ENCODE measurements at regions not wholly inside any gene's neighbourhood (a gene's known extent, or its start where the extent isn't known, plus 50 kb on each side); places are given as distances from the start of the nearest gene placed in this dataset.
"Not testable (repeated sequence)": the region's sequence is repeated elsewhere in the genome, so short reads cannot be mapped to it uniquely, and the experiment has no call there.

DNA sequence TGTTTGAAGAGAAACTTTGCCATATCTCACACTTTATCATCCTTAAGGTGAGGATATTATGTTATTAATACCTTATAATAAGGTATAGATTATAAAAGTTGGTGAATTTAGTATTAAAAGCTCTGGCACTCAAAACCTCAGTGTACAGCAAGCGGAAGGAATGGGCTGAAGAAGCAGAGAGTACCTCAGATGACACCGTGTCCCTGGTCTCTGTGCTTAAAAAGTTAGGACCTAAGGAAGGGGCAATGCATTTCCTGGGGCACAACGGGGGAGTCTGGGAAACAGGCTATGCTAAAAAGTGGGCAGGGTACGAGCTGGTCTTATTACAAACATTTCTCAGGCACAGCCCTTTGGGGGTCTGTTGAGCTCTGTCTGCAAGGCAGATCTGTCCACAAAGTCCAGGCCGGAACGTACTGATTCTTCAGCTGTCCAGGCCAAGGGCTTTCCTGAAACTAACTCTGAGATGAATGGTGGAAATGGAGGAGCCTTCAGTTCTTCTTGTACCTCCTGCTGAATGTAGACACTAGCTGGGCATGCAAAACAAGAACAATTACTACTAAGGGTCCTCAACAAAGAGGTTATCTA, 202.7 kb downstream of the POM121L12 start:
- no peak for DNase-seq (ENCODE audit: low spot score)

DNA sequence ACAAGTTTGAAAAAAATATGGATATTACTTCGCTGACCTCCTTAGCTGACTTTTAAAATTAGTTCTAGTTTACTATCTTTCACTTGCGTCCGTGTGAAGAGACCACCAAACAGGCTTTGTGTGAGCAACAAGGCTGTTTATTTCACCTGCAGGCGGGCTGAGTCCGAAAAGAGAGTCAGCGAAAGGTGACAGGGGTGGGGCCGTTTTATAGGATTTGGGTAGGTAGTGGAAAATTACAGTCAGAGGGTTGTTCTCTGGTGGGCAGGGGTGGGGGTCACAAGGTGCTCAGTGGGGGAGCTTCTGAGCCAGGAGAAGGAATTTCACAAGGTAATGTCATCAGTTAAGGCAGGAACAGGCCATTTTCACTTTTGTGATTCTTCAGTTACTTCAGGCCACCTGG, 203.7 kb downstream of the POM121L12 start:
- DNase-seq (ENCODE audit: low spot score) = not testable (repeated sequence)

DNA sequence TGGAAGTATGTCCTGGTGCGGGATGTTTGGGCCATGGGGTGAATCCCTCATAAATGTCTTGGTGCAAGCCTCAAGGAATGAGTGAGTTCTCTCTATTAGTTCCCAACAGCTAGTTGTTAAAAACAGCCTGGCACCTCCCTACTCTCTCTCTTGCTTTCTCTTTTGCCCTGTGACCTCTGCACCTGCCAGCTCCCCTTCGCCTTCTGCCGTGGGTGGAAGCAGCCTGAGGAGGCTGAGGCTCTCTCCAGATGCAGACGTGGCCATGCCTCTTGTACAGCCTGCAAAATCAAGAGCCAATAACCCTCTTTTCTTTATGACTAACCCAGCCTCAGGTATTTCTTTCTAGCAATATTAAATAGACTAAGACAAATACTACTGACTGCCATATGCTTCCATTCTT, 210.3 kb downstream of the POM121L12 start:
- no peak for DNase-seq (ENCODE audit: low spot score)

DNA sequence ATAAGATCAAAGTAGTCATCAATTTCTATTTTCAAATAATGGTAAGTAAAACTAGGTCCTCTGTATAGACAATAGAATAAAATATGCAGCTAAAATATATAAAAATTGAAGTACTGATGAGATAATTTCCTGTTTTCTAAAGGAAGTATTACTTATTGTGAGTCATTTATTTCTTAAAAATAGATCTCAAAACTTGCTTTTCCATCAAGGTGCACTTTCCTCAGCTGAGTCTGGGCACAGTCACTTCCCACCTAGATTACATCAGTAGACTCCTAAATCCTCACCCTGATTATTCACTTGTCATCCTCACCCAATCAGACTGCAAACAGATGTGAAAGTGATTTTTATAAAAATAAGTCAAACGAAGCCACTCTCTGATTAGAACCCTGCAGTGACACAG, 211.5 kb downstream of the POM121L12 start:
- no peak for DNase-seq (ENCODE audit: low spot score)

DNA sequence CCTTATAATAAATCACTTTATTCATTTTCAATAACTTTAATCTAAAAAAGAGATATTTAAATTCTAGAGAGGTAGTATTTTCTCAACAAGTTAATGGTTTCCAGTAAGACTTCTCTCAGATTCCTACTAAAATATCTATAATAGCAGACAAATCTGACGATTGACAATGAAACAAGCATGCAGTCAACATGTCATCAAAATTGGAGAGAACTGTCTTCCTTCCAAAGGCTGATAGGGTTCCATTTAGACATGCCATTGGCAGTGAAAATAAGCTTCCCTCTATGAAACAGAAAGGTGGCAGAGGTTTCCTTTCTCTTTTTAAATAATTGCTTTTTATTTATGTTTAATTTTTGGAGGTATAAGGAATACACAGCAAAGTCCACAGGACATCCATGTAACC, 217.1 kb downstream of the POM121L12 start:
- no peak for DNase-seq (ENCODE audit: low spot score)

DNA sequence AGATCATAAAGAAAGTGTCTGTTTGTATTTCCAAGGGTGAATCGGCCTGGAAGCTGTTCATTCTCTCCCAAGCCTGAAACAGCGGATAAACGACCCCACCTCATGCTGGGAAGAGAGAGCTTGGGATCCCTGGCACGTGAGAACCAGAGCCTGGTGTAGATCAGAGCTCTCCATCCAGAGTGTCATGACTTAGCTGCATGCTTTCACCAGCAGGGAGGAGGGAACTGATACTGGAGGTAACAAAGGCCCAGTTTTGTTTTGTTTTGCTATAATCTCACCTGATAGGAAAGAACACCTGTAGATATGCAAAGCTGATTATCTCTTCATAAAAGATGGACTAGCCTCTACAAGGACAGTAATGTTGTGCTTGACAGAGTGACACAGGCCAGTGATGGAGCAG, 236.6 kb downstream of the POM121L12 start:
- no peak for DNase-seq (ENCODE audit: low spot score)

DNA sequence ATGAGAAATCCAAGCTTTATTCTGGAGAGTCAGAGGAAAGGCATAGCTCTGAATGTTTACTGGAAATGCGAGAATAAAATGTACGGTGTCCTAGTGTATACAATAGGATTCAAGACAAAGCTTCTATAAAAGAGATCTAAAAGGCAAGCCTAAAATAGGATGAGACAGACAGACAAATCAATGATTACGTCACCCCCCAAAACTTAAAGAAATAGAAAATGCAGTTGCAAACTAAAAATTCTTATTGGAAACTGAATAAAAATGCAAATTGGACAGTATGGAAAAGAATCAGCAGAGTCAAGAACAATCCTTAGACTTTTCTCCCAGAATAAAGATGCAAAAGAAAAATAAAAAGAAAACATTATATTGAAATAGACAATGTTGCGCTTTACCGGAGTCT, 245.9 kb downstream of the POM121L12 start:
- DNase-seq (ENCODE audit: low spot score) = no peak

DNA sequence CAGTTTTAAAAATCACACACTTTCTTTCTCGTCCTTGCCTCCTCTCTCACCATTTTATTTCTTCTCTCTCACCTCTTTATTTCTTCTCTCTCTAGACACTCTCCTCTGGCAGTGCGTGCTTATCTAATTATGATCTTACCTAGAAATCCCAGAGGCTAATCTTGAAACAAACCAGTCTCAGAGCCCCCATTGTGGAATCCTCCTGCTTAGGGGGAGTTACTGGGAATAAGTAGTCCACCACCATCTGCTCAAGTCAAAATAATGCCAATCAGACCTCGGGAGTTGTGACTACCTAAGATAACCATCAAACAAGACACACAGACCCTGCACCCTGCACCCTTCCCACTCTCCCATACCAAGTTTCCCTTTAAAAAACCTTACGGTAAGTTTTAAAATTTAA, 256.9 kb downstream of the POM121L12 start:
- DNase-seq (ENCODE audit: low spot score) = peak; percentile 52

DNA sequence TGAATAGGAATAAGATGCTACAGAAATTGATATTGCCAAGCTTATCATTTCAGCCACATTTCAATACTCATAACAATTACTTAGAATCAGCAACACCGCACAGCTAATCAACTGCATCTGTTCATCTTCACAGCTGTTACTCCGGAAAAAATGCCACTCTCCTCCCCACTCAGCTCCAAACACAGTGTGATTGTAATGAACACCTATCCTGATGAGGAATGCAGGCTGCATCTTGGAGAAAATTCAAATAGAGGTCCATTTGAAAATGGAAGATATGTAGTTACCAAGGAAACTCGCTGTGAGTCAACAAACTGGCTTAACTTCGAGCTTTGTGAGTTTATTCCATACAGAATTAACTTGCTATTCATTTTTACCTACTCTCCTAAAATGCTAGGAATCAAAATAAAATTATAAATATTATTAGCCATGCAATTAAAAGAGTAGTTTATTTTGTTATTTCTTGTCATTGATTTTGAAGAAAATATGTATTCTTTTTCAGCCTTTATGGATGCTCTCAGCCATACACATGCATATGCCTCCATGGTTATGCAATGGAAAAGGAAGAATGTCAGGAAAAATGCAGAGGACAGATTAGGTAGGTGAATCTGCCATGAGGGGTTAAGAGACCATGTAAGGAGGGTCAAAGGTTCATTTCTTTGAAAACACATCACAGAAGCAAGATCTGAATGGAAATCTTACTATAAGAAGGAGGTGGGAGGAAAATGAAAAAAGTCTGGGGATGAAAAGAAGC, 267.2 kb downstream of the POM121L12 start:
- no peak for DNase-seq (ENCODE audit: low spot score)

DNA sequence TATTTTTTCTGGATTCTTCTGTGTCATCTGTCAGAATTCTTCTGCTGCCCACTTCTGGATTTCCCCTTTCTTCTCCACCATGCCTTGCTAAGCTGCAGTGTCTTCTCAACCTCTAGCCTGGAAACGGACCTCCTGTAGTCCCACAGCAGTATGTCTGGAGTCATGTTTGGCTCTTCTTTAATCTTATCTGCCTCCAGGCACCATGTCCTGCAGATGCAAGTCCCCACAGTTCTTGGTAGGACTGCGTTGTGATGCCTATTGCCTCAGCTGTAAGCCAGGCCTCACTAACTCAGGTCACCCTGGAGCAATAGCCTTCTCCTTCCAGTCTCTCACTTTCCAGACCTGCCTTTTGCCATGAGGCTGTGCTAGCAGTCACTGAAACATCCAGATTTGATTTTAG, 268.3 kb downstream of the POM121L12 start:
- no peak for DNase-seq (ENCODE audit: low spot score)

DNA sequence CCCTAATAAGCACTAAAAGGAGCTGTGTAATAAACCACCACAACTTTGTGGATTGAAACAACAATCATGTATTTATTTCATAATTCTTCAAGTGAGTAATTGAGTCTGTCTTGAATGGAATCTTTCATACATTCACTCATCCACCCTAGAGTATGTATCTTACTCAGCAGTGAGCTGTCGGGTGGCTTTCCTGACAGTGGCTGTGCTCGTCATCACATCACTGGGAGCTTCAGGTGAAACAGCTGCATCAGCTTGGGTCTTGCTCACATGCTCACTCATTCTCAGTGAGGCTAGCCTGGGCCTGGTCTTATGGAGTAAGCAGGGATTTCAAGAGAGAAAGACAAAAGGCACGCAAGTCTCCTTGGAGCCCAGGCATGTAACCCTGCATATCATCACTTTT, 271.4 kb downstream of the POM121L12 start:
- DNase-seq (ENCODE audit: low spot score) = no peak

DNA sequence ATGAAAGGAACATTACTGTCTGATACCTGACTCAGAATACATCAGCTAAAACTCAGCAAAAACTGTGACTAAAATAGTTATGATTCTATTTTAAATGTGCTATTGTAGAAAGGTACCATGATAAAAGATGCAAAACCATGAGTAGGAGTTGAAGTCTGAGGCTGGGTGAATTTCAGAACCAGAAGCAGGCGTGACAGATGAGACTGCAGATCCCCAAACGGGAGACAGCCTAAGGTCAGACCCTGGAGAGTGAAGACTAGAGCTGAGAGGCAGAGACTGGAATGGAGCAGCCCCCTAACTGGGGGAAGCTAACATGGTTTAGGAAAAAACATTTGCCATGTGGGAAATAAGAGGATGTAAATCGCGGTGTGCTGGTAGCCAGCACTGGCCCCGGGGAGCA, 275.8 kb downstream of the POM121L12 start:
- DNase-seq (ENCODE audit: low spot score) = no peak

DNA sequence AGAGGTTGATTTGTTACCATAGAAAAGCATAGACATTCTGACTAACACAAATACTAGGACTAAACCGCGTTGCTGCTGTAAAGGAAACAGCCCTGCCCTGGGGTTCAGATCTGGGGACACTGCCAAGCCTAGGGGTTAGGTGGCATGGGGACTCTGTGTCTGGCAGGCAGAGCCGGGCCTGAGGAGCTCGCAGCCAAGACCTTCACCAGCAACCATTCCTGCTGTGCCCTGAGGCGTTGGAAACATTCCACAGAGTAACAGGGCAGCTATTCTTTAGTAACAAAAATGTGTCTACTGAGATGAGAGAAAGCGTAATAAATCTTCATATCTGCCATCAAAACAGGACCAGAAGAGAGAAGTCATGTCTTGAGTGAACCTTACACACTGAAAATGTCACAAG, 280.5 kb downstream of the POM121L12 start:
- no peak for DNase-seq (ENCODE audit: low spot score)

DNA sequence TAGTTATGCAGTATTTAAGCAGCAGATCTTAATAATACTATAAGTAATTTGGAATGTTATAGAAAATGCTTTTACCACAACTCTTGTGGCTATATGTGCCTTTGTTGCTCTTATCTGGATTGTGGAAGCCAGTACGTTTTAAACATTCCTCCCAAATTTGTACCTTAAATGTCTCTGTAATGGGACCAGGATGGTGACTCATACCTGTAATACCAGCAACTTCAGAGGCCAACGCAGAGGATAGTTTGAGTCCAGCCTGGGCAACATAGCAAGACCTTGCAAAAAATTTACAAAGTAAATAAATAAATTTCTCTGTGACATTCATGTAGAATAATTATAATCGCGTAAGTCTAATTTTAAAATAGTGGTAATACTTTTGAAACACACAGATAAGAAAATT, 283.1 kb downstream of the POM121L12 start:
- no peak for DNase-seq (ENCODE audit: low spot score)

DNA sequence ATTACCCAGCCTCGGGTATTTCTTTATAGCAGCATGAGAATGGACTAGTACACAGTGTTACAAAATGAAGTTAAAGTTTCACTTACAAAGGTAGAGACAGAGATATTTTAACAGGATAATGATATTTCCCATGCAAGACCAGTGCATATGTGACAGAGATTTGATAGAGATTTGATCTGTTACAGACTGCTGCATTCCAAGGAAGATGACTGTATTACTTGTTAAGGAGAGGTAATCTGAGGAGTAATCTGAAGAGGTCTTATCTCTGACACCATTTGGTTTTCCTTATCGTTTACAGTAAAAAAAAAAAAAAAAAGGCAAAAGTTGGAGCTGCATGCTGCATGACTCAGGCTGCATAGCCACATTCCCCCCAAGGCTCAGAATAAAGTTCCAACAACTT, 289.6 kb downstream of the POM121L12 start:
- DNase-seq (ENCODE audit: low spot score) = no peak

DNA sequence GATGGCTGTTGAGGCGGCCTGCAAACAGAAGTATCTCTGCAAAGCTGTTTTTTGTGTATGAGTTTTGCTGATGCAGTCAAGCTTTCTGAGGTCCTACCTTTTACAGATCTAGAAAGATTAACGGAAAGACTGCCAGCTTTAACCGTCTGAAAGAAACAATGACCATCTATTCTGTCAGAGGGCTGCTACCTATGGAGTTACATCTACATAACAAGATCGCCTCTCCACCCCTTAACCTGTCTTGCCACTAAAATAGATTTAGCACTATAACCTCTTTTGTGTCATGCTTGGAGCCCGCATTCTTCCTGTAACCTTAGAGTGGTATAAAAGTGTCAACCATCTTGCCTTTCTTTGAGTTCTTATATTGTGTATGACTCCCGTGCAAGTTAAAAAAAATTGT, 291.2 kb downstream of the POM121L12 start:
- DNase-seq (ENCODE audit: low spot score) = no peak

DNA sequence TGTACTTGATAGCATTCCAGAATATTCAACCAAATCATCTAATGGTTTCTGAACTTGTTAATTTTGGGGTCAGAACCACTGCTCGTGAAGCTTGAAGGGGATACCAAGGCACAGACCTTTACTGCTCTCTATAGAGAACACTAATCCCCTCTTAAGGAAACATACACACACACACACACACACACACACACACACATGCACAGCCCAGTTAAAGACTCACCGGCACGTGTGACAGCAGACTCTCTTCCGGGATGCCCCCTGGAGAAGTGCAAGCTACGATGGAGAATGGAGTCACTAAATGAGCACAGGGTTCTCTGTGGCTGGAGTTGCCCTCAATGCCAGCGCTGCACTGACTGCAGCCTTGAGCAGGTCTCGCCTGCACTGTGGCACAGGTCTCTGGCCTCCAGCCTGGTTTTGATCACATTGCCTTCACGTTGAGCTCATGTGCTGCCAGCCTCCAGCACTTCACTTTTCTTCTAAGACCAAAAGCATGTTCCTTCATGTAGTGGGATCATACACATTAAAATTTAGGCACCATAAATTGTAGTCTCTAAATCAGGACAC, 300.8 kb downstream of the POM121L12 start:
- DNase-seq (ENCODE audit: low spot score) = no peak

DNA sequence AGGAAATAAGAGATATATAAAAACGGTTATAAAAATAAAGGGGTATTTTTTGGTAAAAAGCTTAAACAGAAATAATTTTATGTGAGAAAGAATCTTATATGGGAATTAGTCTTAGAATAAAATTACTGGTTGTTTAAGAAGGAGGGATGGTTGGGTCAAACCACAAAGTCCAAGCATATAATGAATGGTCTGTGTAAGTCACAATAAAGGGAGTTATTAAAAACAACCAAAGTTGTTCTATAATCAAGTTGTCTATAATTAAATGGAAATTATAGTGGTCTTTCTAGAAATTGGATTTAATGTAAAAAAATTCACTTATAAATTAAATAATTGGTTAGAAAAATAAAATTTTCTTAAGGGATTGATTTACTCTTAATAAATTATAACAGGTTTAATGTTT, 304.8 kb downstream of the POM121L12 start:
- DNase-seq (ENCODE audit: low spot score) = no peak

DNA sequence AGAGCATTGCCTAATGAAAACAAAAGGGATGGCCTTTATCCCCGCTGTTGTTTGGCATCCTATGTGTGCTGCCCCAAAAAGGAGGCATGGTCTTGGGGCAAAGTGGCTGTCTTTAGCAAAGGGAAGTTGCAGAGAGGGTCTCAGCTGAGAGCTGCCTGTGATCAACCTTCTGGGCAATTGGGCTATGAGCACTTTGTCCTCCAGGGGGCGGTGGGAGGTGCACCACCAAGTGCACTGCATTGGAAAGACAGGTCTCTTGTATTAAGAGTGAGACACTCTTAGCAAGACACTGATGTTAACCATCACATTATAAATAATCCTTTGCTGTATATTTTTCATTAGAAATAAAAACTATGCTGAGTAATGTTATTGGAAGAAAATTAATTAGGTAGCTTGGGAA, 314.8 kb downstream of the POM121L12 start:
- DNase-seq (ENCODE audit: low spot score) = peak; percentile 72

DNA sequence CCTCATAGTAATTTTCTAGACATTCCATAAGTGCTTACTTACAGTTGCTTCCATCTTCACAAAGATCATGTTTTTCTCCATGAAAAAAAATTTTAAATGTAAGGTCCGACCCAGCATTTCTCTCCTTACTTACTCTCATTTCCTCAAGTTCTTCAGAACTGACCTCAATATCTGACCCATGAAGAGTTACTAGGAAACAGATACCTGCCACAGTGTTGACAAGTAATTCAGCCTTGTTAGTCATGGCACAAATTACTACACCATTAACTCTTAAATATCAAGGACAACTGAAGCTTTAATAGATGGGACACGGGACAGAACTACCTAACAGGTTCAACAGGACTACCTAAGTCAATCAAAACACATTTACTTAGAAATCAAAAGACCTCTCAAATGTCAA, 316.2 kb downstream of the POM121L12 start:
- DNase-seq (ENCODE audit: low spot score) = no peak

DNA sequence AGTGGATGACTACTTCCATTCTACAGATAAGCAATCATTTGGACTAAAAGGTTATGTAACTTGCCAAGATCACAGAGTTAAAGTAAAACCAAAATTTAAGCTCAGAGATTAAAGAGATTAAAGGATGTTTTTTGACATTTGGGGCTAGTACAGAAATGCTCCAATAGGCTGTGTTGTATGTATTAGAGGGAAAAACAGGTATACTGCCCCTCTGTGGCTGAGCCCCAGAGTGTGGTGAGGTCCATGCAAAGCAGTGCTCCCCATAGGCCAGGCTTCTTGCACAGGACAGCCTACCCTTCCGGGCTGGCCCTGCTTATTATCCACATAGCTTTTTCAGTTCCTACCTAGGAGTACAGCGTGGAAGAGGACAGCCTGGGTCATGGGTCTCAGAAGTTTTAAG, 322.8 kb downstream of the POM121L12 start:
- DNase-seq (ENCODE audit: low spot score) = no peak

DNA sequence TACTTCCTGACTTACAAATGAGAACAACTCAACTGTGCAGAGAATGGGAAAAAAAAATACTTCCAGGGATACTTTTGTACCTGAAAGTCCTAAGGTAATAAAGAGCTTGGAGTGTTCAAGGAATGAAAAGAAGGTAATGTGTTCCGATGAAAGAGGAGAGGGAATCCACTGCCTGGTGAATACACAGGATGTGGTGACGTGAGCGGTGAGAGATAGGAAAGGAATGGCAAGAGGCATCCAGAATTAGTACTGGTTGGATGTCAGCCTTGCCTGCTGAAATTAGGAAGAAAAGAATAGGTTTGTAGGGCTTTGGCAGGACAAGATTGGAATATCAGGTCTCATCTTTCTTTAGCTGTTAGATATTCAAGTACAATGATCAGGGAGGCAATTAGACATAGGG, 347.7 kb downstream of the POM121L12 start:
- no peak for DNase-seq (ENCODE audit: low spot score)

DNA sequence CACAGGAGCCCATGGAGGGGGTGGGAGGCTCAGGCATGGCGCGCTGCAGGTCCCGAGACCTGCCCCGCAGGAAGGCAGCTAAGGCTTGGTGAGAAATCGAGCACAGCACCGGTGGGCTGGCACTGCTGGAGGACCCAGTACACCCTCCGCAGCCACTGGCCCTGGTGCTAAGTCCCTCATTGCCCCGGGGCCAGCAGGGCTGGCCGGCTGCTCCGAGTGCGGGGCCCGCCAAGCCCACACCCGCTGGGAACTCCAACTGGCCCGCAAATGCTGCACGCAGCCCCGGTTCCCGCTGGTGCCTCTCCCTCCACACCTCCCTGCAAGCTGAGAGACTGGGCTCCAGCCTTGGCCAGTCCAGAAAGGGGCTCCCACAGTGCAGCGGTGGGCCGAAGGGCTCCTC, 349.8 kb downstream of the POM121L12 start:
- not testable (repeated sequence) for DNase-seq (ENCODE audit: low spot score)

DNA sequence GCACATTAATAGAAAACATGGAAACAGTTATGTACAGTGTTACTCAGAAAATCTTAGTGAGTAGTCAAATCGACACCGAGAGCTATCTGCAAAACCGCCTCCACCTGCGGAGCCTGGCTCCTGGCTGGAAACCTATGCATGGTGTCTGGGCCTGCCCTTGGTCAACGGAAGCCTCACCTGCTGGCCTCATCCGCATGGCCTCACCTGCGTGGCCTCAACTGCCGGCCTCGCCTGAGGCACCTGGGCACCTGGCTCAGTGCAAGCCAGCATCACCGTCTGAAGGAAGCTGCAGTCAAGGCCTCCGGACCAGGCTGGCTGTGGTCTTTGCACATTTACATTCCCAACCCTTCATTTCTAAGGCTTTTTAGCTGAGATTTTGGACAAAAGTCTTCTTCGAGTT, 352.1 kb downstream of the POM121L12 start:
- no peak for DNase-seq (ENCODE audit: low spot score)

Measured in D341Med (cell line).